ENCODE measurements at regions not wholly inside any gene's neighbourhood (a gene's known extent, or its start where the extent isn't known, plus 50 kb on each side); places are given as distances from the start of the nearest gene placed in this dataset.
A peak's percentile ranks its signal among the peaks of the same experiment; 100 is the strongest.

GRCh38 chr2:56713978-56714377 is 530.2 kb downstream of the CCDC85A start:
- no peak for DNase-seq

GRCh38 chr2:56714400-56714799 is 530.6 kb downstream of the CCDC85A start:
- DNase-seq = no peak

GRCh38 chr2:56715683-56716082 is 531.9 kb downstream of the CCDC85A start:
- DNase-seq = no peak

- DNase-seq = no peak
Observed at GRCh38 chr2:56718413-56718812, 534.6 kb downstream of the CCDC85A start.

GRCh38 chr2:56729212-56729611 is 545.4 kb downstream of the CCDC85A start:
- no peak for DNase-seq

GRCh38 chr2:56732946-56733345 is 549.2 kb downstream of the CCDC85A start:
- DNase-seq = no peak

- no peak for DNase-seq
Observed at GRCh38 chr2:56739413-56739812, 555.6 kb downstream of the CCDC85A start.

GRCh38 chr2:56741601-56742102 is 557.9 kb downstream of the CCDC85A start:
- DNase-seq = no peak

- DNase-seq = no peak
Observed at GRCh38 chr2:56743807-56744206, 560.0 kb downstream of the CCDC85A start.

- DNase-seq = peak; percentile 26
Observed at GRCh38 chr2:56749152-56749752, 565.5 kb downstream of the CCDC85A start.

- DNase-seq = no peak
Observed at GRCh38 chr2:56753182-56753581, 569.4 kb downstream of the CCDC85A start.

- DNase-seq = peak; percentile 64
Observed at GRCh38 chr2:56754066-56754615, 570.4 kb downstream of the CCDC85A start.

GRCh38 chr2:56754627-56755026 is 570.8 kb downstream of the CCDC85A start:
- DNase-seq = no peak

- DNase-seq = no peak
Observed at GRCh38 chr2:56757884-56758545, 574.2 kb downstream of the CCDC85A start.

GRCh38 chr2:56763683-56764082 is 579.9 kb downstream of the CCDC85A start:
- no peak for DNase-seq

- no peak for DNase-seq
Observed at GRCh38 chr2:56768973-56769372, 585.2 kb downstream of the CCDC85A start.

- DNase-seq = no peak
Observed at GRCh38 chr2:56770490-56770889, 586.7 kb downstream of the CCDC85A start.

- DNase-seq = no peak
Observed at GRCh38 chr2:56784046-56784445, 600.3 kb downstream of the CCDC85A start.

GRCh38 chr2:56801214-56801613 is 617.4 kb downstream of the CCDC85A start:
- no peak for DNase-seq

- DNase-seq = no peak
Observed at GRCh38 chr2:56801770-56802169, 618.0 kb downstream of the CCDC85A start.

GRCh38 chr2:56803596-56803995 is 619.8 kb downstream of the CCDC85A start:
- no peak for DNase-seq

GRCh38 chr2:56806924-56807323 is 623.1 kb downstream of the CCDC85A start:
- DNase-seq = no peak

- no peak for DNase-seq
Observed at GRCh38 chr2:56807861-56808260, 624.1 kb downstream of the CCDC85A start.

GRCh38 chr2:56811401-56811800 is 627.6 kb downstream of the CCDC85A start:
- no peak for DNase-seq
